IMR-90 (cell line): ENCODE measurements at regions not wholly inside any gene's neighbourhood (a gene's known extent, or its start where the extent isn't known, plus 50 kb on each side); places are given as distances from the start of the nearest gene placed in this dataset.

Source experiments
- ATAC-seq: fragments of 200-7000 bp; cut with Tn5 transposase; 2 replicates; pipeline ENCODE4 v1.9.1; 2020; ENCODE audit warnings: low read depth, mild to moderate bottlenecking, moderate library complexity
- BruUV-seq: library from RNA; stranded (reverse); fragments of 400-500 nt; replicated peaks from 2 replicates; lab custom pipeline; 2021; lab: Mats Ljungman, UMichigan
- CTCF ChIA-PET: fragments of 300-600 bp; formaldehyde crosslinking; extraction: SDS; loops from one replicate; lab custom pipeline; 2021; ENCODE audit warnings: antibody characterized with exemption; lab: Yijun Ruan, JAX
- POLR2A ChIA-PET: fragments of 300-600 bp; sonication (Branson Sonifier 250); formaldehyde crosslinking; loops from one replicate; lab custom pipeline; 2022; ENCODE audit warnings: antibody characterized with exemption; ENCODE audit not compliant: unreplicated experiment; lab: Charles Lee
- DNase-seq: peaks from one replicate; pipeline ENCODE4 v3.0.0; 2013
- H2AFZ ChIP-seq: replicated peaks from 2 replicates; pipeline ENCODE3; 2013; ENCODE audit warnings: low read length, mild to moderate bottlenecking; ENCODE audit not compliant: poor library complexity
- H2AK5ac ChIP-seq: 2 replicates; pipeline ENCODE4 v1.6.1; 2013; ENCODE audit warnings: low read depth, low read length, inconsistent platforms
- H2AK9ac ChIP-seq: replicated peaks from 2 replicates; pipeline ENCODE3; 2013; ENCODE audit warnings: mild to moderate bottlenecking, low read depth, low read length, moderate library complexity; ENCODE audit not compliant: poor library complexity
- H2BK120ac ChIP-seq: 2 replicates; pipeline ENCODE4 v1.6.1; 2013; ENCODE audit warnings: low read depth, low read length, inconsistent platforms
- H2BK15ac ChIP-seq: 3 replicates; pipeline ENCODE4 v1.6.1; 2013; ENCODE audit warnings: low read depth, low read length, inconsistent platforms
- H2BK20ac ChIP-seq: 2 replicates; pipeline ENCODE4 v1.6.1; 2013; ENCODE audit warnings: low read depth, mild to moderate bottlenecking, inconsistent platforms, low read length, moderate library complexity
- H2BK5ac ChIP-seq: 2 replicates; pipeline ENCODE4 v1.6.1; 2013; ENCODE audit warnings: mild to moderate bottlenecking, low read depth, low read length, inconsistent platforms; ENCODE audit not compliant: poor library complexity, severe bottlenecking
- H3K14ac ChIP-seq: replicated peaks from 2 replicates; pipeline ENCODE4 v1.6.1; 2013; ENCODE audit warnings: low read depth, low read length, inconsistent platforms
- H3K18ac ChIP-seq: 2 replicates; pipeline ENCODE4 v1.6.1; 2013; ENCODE audit warnings: low read depth, low read length, control low read depth
- H3K23ac ChIP-seq: 2 replicates; pipeline ENCODE4 v1.6.1; 2013; ENCODE audit warnings: low read depth, low read length, inconsistent platforms
- H3K27ac ChIP-seq: 2 replicates; pipeline ENCODE4 v1.5.1; 2013; ENCODE audit warnings: mild to moderate bottlenecking, control low read depth, low read length; ENCODE audit not compliant: insufficient read depth
- H3K27me3 ChIP-seq: 2 replicates; pipeline ENCODE4 v1.6.1; 2013; ENCODE audit warnings: low read length; ENCODE audit not compliant: control insufficient read depth, insufficient read depth
- H3K36me3 ChIP-seq: 2 replicates; pipeline ENCODE4 v1.6.1; 2013; ENCODE audit warnings: low read length, mixed read lengths; ENCODE audit not compliant: control insufficient read depth, insufficient read depth
- H3K4ac ChIP-seq: 2 replicates; pipeline ENCODE4 v1.6.1; 2013; ENCODE audit warnings: low read depth, low read length, inconsistent platforms
- H3K4me1 ChIP-seq: 2 replicates; pipeline ENCODE4 v1.6.1; 2013; ENCODE audit warnings: low read length, mixed read lengths; ENCODE audit not compliant: control insufficient read depth, insufficient read depth
- H3K4me2 ChIP-seq: 2 replicates; pipeline ENCODE4 v1.6.1; 2013; ENCODE audit warnings: low read depth, mild to moderate bottlenecking, control low read depth, low read length, moderate library complexity
- H3K4me3 ChIP-seq: 2 replicates; pipeline ENCODE4 v1.5.1; 2013; ENCODE audit warnings: low read depth, mild to moderate bottlenecking, control low read depth, low read length, moderate library complexity; ENCODE audit not compliant: insufficient read depth
- H3K56ac ChIP-seq: 2 replicates; pipeline ENCODE4 v1.6.1; 2013; ENCODE audit warnings: low read length, inconsistent platforms; ENCODE audit not compliant: insufficient read depth; ENCODE audit errors: extremely low read depth
- H3K79me1 ChIP-seq, 2 experiments: 2 replicates each; pipeline ENCODE4 v1.6.1; 2013; ENCODE audit warnings: low read length in 2 of 2, inconsistent platforms in 1 of 2, low read depth in 1 of 2
- H3K9ac ChIP-seq: 2 replicates; pipeline ENCODE4 v1.6.1; 2013; ENCODE audit warnings: low read depth, low read length, control low read depth
- H3K9me1 ChIP-seq: 2 replicates; pipeline ENCODE4 v1.6.1; 2013; ENCODE audit warnings: low read length, inconsistent platforms; ENCODE audit not compliant: insufficient read depth
- H3K9me3 ChIP-seq: 2 replicates; pipeline ENCODE4 v1.6.1; 2013; ENCODE audit warnings: low read length; ENCODE audit not compliant: control insufficient read depth, insufficient read depth
- H4K20me1 ChIP-seq: 2 replicates; pipeline ENCODE4 v1.6.1; 2013; ENCODE audit warnings: low read length, inconsistent platforms; ENCODE audit not compliant: insufficient read depth
- H4K5ac ChIP-seq: 2 replicates; pipeline ENCODE4 v1.6.1; 2013; ENCODE audit warnings: mild to moderate bottlenecking, low read depth, low read length, control low read depth
- H4K8ac ChIP-seq, 2 experiments: 2 replicates each; pipeline ENCODE4 v1.6.1; 2013; ENCODE audit warnings: low read depth in 2 of 2, low read length in 2 of 2, control low read depth in 1 of 2, inconsistent platforms in 1 of 2
- H4K91ac ChIP-seq: 2 replicates; pipeline ENCODE4 v1.6.1; 2013; ENCODE audit warnings: low read depth, low read length, inconsistent platforms; ENCODE audit not compliant: insufficient read depth
- CTCF ChIP-seq: conservative IDR thresholded peaks from 2 replicates; pipeline ENCODE4 v1.5.1; 2012; ENCODE audit warnings: mild to moderate bottlenecking, low read depth, low read length, improper control_type of control experiment
- MAFK ChIP-seq: IDR thresholded peaks from 2 replicates; pipeline ENCODE4 v1.6.1; 2012; ENCODE audit warnings: low read depth, low read length, improper control_type of control experiment
- MXI1 ChIP-seq: IDR thresholded peaks from 2 replicates; pipeline ENCODE4 v1.6.1; 2012; ENCODE audit warnings: low read depth, mild to moderate bottlenecking, low read length, moderate library complexity, borderline replicate concordance
- NFE2L2 ChIP-seq: fragments of 150-350 bp; IDR thresholded peaks from 2 replicates; pipeline ENCODE4 v1.6.1; 2016; ENCODE audit warnings: low read depth, mild to moderate bottlenecking, low read length
- RAD21 ChIP-seq: IDR thresholded peaks from 2 replicates; pipeline ENCODE4 v1.6.1; 2012; ENCODE audit warnings: low read length, improper control_type of control experiment
- RCOR1 ChIP-seq: IDR thresholded peaks from 2 replicates; pipeline ENCODE4 v1.6.1; 2012; ENCODE audit warnings: mild to moderate bottlenecking, low read length, improper control_type of control experiment; ENCODE audit not compliant: insufficient replicate concordance
- WGBS, 2 experiments: methylation state at CpG; one replicate each; pipeline versions ENCODE4 v1.1.5 to v1.1.7; 2013; ENCODE audit warnings: missing lambda C conversion rate in 2 of 2; ENCODE audit not compliant: insufficient read length in 1 of 2; ENCODE audit errors: extremely low coverage in 2 of 2; 5-methylcytosine and 5-hydroxymethylcytosine counted together
- dilution Hi-C: fragments of 300-500 bp; cut with HindIII; formaldehyde crosslinking; loops from one replicate; pipeline ENCODE4 v1.14.3; 2018; ENCODE audit warnings: low sequenced_read_pairs; ENCODE audit not compliant: unreplicated experiment
- in situ Hi-C: fragments of 300-500 bp; cut with MboI; formaldehyde crosslinking; loops from 3 replicates; pipeline ENCODE4 v1.14.3; 2019; ENCODE audit warnings: low sequenced_read_pairs, inconsistent platforms, mixed read lengths
- intact Hi-C: fragments of 100-400 bp; cut with micrococcal nuclease; formaldehyde crosslinking; loops from 2 replicates; pipeline ENCODE4 v1.10.0; 2022

GRCh38 chr15:94970096-94970495 is 738.7 kb downstream of the MCTP2 start:
- POLR2A ChIA-PET = no interaction called here
- H2AFZ ChIP-seq = no peak overlapping the region
- DNase-seq (no peak), ATAC-seq (no peak)
- in situ Hi-C loops (no loop called here), intact Hi-C loops (no loop called here), dilution Hi-C loops (no loop called here)
- no peak overlapping the region for H2AK9ac ChIP-seq
- no peak overlapping the region for H3K18ac ChIP-seq
- CTCF ChIA-PET = interaction anchor here (0.6 kb wide), 1 partner anchor 499 kb away, joined by 3 read pairs; no protein-coding TSS in a partner anchor
- H2BK5ac ChIP-seq = no peak overlapping the region
- no peak overlapping the region for H3K4me3 ChIP-seq
- no peak overlapping the region for H2BK120ac ChIP-seq
- H3K36me3 ChIP-seq = no peaks in the 10 kb centered on the region
- H4K5ac ChIP-seq = no peak overlapping the region
- no peak overlapping the region for H3K56ac ChIP-seq
- H3K27ac ChIP-seq = no peak overlapping the region
- no peaks in the 10 kb centered on the region for H3K27me3 ChIP-seq
- no peaks in the 10 kb centered on the region for H4K20me1 ChIP-seq
- H4K8ac ChIP-seq = no peak overlapping the region
- no peak overlapping the region for H4K91ac ChIP-seq
- no peak overlapping the region for H2BK20ac ChIP-seq
- no peak overlapping the region for H2BK15ac ChIP-seq
- H3K23ac ChIP-seq = no peak overlapping the region
- H3K4ac ChIP-seq = no peak overlapping the region
- no peak overlapping the region for H3K14ac ChIP-seq
- no TSS peak for BruUV-seq
- H3K4me1 ChIP-seq = no peaks in the 10 kb centered on the region
- H3K9me3 ChIP-seq = 0 out of 2 replicates have a peak, but pooled peaks cover 6% of the 10 kb centered on the region
- no peaks in the 10 kb centered on the region for H3K9me1 ChIP-seq
- H2AK5ac ChIP-seq = no peak overlapping the region
- no peak overlapping the region for H3K4me2 ChIP-seq
- H3K79me1 ChIP-seq = no peaks in the 10 kb centered on the region
- H3K9ac ChIP-seq = no peak overlapping the region
- no CpG with 5 or more reads among the region's 1 CpG for WGBS, 2 experiments
- no peak for TF ChIP-seq MXI1
- TF ChIP-seq NFE2L2 = no peak
- no peak for TF ChIP-seq MAFK
- TF ChIP-seq CTCF = no peak
- no peak for TF ChIP-seq RCOR1
- TF ChIP-seq RAD21 = no peak
